Endodermal cell (in vitro differentiated cells): ENCODE measurements at regions not wholly inside any gene's neighbourhood (a gene's known extent, or its start where the extent isn't known, plus 50 kb on each side); places are given as distances from the start of the nearest gene placed in this dataset.

Experiments
- DNase-seq: peaks from one replicate; pipeline ENCODE4 v3.0.0-alpha.2; 2017
- H3K27ac ChIP-seq: 2 replicates; pipeline ENCODE4 v1.5.1; 2013; ENCODE audit warnings: mild to moderate bottlenecking, low read depth, low read length, moderate library complexity
- H3K27me3 ChIP-seq: 2 replicates; pipeline ENCODE4 v1.6.1; 2013; ENCODE audit warnings: mild to moderate bottlenecking, low read length, moderate library complexity; ENCODE audit not compliant: insufficient read depth, control insufficient read depth, poor library complexity, severe bottlenecking
- H3K36me3 ChIP-seq: 2 replicates; pipeline ENCODE4 v1.7.0; 2013; ENCODE audit warnings: mild to moderate bottlenecking, low read length, moderate library complexity; ENCODE audit not compliant: control insufficient read depth, insufficient read depth
- H3K4me1 ChIP-seq: one replicate; pipeline ENCODE4 v1.7.0; 2013; ENCODE audit warnings: low read length; ENCODE audit not compliant: control insufficient read depth, insufficient read depth
- H3K4me3 ChIP-seq: 2 replicates; pipeline ENCODE4 v1.5.1; 2013; ENCODE audit warnings: mild to moderate bottlenecking, low read length, moderate library complexity
- H3K9ac ChIP-seq: 2 replicates; pipeline ENCODE4 v1.6.1; 2013; ENCODE audit warnings: mild to moderate bottlenecking, low read length, moderate library complexity; ENCODE audit not compliant: poor library complexity, severe bottlenecking; ENCODE audit errors: extremely low read depth
- H3K9me3 ChIP-seq: 2 replicates; pipeline ENCODE4 v1.6.1; 2013; ENCODE audit warnings: mild to moderate bottlenecking, low read length, moderate library complexity; ENCODE audit not compliant: control insufficient read depth
- H3K27ac Mint-ChIP-seq: 2 replicates; pipeline ENCODE4 v1.8.0; 2020; ENCODE audit warnings: mixed read lengths
- H3K27me3 Mint-ChIP-seq: 2 replicates; pipeline ENCODE4 v1.8.0; 2021; ENCODE audit warnings: mild to moderate bottlenecking, mixed read lengths; ENCODE audit not compliant: insufficient read depth
- H3K36me3 Mint-ChIP-seq: 2 replicates; pipeline ENCODE4 v1.8.0; 2020; ENCODE audit warnings: low read depth, mixed read lengths
- H3K4me1 Mint-ChIP-seq: 2 replicates; pipeline ENCODE4 v1.8.0; 2020; ENCODE audit warnings: mixed read lengths
- H3K4me3 Mint-ChIP-seq: 2 replicates; pipeline ENCODE4 v1.8.0; 2020; ENCODE audit warnings: mild to moderate bottlenecking, moderate library complexity, mixed read lengths
- H3K9me3 Mint-ChIP-seq: 2 replicates; pipeline ENCODE4 v1.8.0; 2020; ENCODE audit warnings: mild to moderate bottlenecking, mixed read lengths
- WGBS, 2 experiments: methylation state at CpG; one replicate each; pipeline versions ENCODE4 v1.1.5 to v1.1.7; 2013; ENCODE audit warnings: missing lambda C conversion rate in 2 of 2, mixed read lengths in 1 of 2; ENCODE audit not compliant: insufficient coverage in 1 of 2, insufficient read length in 1 of 2; 5-methylcytosine and 5-hydroxymethylcytosine counted together
- TF ChIP-seq, protein P1 (sequence below): fragments of 200-600 bp; sonication (generic); conservative IDR thresholded peaks from 2 replicates; pipeline ENCODE4 v1.5.0; 2021; ENCODE audit warnings: antibody characterized with exemption, mild to moderate bottlenecking

DNA sequence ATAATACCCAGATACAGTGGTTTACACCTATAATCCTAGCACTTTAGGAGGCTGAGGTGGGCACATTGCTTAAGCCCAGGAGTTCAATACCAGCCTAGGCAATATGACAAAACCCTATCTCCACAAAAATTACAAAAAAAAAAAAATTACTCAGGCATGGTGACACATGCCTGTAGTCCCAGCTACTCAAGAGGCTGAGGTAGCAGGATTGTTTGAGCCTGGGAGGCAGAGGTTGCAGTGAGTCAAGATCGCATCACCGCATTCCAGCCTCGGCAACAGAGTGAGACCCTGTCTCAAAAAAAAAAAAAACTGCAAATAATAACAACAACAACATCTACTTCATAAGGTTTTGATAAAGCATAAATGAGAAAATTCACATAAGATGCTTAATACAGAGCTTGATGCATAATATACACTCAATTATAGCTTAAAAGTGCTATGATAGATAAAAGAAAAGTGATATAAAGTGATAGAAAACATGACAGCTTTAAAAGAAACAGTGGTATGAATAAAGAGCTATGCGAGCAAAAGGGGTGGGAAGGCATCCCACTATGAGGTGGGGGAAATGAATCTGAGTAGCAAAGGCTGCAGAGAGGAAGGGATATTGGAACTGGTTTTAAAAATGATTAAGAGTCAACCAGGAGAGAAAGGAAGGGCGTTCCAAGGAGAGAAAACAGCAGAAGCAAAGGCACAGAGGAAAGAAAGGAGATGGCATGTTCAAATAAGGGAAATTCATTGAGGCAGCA lies 197.6 kb downstream of the KIF18A start:
- H3K27ac Mint-ChIP-seq = no peak overlapping the region
- H3K9ac ChIP-seq = no peak overlapping the region
- no peaks in the 10 kb centered on the region for H3K4me1 ChIP-seq
- H3K9me3 Mint-ChIP-seq = no peaks in the 10 kb centered on the region
- H3K4me3 Mint-ChIP-seq = no peak overlapping the region
- no peaks in the 10 kb centered on the region for H3K36me3 Mint-ChIP-seq
- no peaks in the 10 kb centered on the region for H3K36me3 ChIP-seq
- H3K4me3 ChIP-seq = no peak overlapping the region
- H3K27me3 Mint-ChIP-seq = no peaks in the 10 kb centered on the region
- H3K27me3 ChIP-seq = peaks cover 4% of the 10 kb centered on the region
- 85 to 89% methylated on average over 2 to 4 of the region's 5 CpGs for WGBS, 2 experiments
- no peak overlapping the region for H3K27ac ChIP-seq
- H3K9me3 ChIP-seq = no peaks in the 10 kb centered on the region
- H3K4me1 Mint-ChIP-seq = no peaks in the 10 kb centered on the region
- TF ChIP-seq, protein P1, sequence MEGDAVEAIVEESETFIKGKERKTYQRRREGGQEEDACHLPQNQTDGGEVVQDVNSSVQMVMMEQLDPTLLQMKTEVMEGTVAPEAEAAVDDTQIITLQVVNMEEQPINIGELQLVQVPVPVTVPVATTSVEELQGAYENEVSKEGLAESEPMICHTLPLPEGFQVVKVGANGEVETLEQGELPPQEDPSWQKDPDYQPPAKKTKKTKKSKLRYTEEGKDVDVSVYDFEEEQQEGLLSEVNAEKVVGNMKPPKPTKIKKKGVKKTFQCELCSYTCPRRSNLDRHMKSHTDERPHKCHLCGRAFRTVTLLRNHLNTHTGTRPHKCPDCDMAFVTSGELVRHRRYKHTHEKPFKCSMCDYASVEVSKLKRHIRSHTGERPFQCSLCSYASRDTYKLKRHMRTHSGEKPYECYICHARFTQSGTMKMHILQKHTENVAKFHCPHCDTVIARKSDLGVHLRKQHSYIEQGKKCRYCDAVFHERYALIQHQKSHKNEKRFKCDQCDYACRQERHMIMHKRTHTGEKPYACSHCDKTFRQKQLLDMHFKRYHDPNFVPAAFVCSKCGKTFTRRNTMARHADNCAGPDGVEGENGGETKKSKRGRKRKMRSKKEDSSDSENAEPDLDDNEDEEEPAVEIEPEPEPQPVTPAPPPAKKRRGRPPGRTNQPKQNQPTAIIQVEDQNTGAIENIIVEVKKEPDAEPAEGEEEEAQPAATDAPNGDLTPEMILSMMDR = no peak
- peak; percentile 55 for DNase-seq

DNA sequence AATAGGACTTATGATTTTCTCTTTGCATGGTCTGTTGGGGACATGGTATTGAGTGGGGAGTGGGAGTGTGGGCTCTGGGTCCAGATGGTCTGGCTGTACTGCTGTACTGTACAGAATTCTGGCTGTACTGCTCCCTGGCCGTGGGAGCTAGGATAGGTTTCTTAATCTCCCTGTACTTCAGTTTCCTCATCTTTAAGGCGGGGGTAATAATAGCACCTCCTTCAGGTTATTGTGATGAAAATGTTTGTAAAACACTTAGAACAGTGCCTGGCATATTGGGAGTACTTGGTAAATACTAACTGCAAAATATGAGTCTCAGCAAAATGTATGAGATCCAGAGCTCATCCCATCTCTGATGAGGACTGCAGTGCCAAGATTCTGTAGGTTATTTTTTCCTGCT lies 198.6 kb downstream of the KIF18A start:
- TF ChIP-seq, protein P1 = no peak
- H3K36me3 ChIP-seq = no peaks in the 10 kb centered on the region
- H3K27ac ChIP-seq = no peak overlapping the region
- H3K27me3 Mint-ChIP-seq = no peaks in the 10 kb centered on the region
- no peaks in the 10 kb centered on the region for H3K36me3 Mint-ChIP-seq
- no peaks in the 10 kb centered on the region for H3K9me3 Mint-ChIP-seq
- peaks cover 4% of the 10 kb centered on the region for H3K27me3 ChIP-seq
- no peak overlapping the region for H3K9ac ChIP-seq
- WGBS, 2 experiments = 91 to 100% methylated on average over 1 to 2 of the region's 2 CpGs
- no peak overlapping the region for H3K27ac Mint-ChIP-seq
- H3K4me3 Mint-ChIP-seq = no peak overlapping the region
- H3K4me1 Mint-ChIP-seq = no peaks in the 10 kb centered on the region
- DNase-seq = no peak
- H3K9me3 ChIP-seq = no peaks in the 10 kb centered on the region
- no peak overlapping the region for H3K4me3 ChIP-seq
- H3K4me1 ChIP-seq = no peaks in the 10 kb centered on the region

DNA sequence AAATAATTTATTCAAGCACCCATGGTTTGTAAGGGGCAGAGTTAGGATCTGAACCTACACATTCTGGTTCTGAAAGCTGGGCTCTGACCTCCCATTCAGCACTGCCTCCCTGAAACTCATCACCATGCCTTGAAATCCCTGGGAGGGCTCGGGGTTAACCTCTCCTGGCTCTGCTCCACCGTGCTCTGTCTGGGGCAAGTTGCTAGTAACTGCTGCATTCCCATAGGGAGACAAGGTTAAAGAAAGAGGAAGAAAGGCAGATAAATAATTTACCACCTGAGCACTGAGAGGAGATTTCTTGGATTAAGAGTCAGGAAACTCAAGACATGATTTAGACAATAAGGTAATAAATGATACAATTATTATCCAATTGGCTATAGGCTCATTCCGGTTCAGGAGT lies 199.3 kb downstream of the KIF18A start:
- no peak overlapping the region for H3K27ac ChIP-seq
- no peak overlapping the region for H3K27ac Mint-ChIP-seq
- no peak overlapping the region for H3K9ac ChIP-seq
- no peak for DNase-seq
- 86% methylated on average over 3 of the region's 3 CpGs; no CpG with 5 or more reads in 1 of the 2 experiments for WGBS, 2 experiments
- H3K9me3 ChIP-seq = no peaks in the 10 kb centered on the region
- H3K36me3 Mint-ChIP-seq = no peaks in the 10 kb centered on the region
- no peaks in the 10 kb centered on the region for H3K4me1 Mint-ChIP-seq
- no peaks in the 10 kb centered on the region for H3K4me1 ChIP-seq
- H3K27me3 Mint-ChIP-seq = no peaks in the 10 kb centered on the region
- no peaks in the 10 kb centered on the region for H3K36me3 ChIP-seq
- H3K27me3 ChIP-seq = peaks cover 4% of the 10 kb centered on the region
- TF ChIP-seq, protein P1 = no peak
- no peak overlapping the region for H3K4me3 ChIP-seq
- H3K4me3 Mint-ChIP-seq = no peak overlapping the region
- H3K9me3 Mint-ChIP-seq = no peaks in the 10 kb centered on the region
